DOHH2 (cell line): ENCODE measurements at regions not wholly inside any gene's neighbourhood (a gene's known extent, or its start where the extent isn't known, plus 50 kb on each side); places are given as distances from the start of the nearest gene placed in this dataset.

Experiments used
- H3F3A ChIP-seq: fragments of 200-600 bp; sonication (generic), shearing (Covaris generic); 2 replicates; pipeline ENCODE4 v1.6.0; 2016; ENCODE audit warnings: antibody characterized with exemption, mild to moderate bottlenecking; ENCODE audit not compliant: control insufficient read depth, insufficient read depth
- H3K27ac ChIP-seq: fragments of 200-600 bp; sonication (generic); 2 replicates; pipeline ENCODE4 v1.5.1; 2014; ENCODE audit warnings: low read depth, mild to moderate bottlenecking, low read length, moderate library complexity
- H3K27me3 ChIP-seq: fragments of 200-600 bp; sonication (generic); 2 replicates; pipeline ENCODE4 v1.6.1; 2014; ENCODE audit warnings: mild to moderate bottlenecking, low read length, mixed read lengths; ENCODE audit not compliant: control insufficient read depth
- H3K36me3 ChIP-seq: fragments of 200-600 bp; sonication (generic); 2 replicates; pipeline ENCODE4 v1.6.1; 2014; ENCODE audit warnings: mild to moderate bottlenecking, low read length, moderate library complexity, mixed read lengths; ENCODE audit not compliant: control insufficient read depth
- H3K4me1 ChIP-seq: fragments of 200-600 bp; sonication (generic); 2 replicates; pipeline ENCODE4 v1.6.1; 2014; ENCODE audit warnings: mild to moderate bottlenecking, low read length, mixed read lengths; ENCODE audit not compliant: control insufficient read depth
- H3K4me2 ChIP-seq: fragments of 200-600 bp; sonication (generic); 2 replicates; pipeline ENCODE4 v1.6.0; 2014; ENCODE audit warnings: mild to moderate bottlenecking, low read length, moderate library complexity
- H3K4me3 ChIP-seq: fragments of 200-600 bp; sonication (generic); 2 replicates; pipeline ENCODE4 v1.5.1; 2014; ENCODE audit warnings: mild to moderate bottlenecking, low read length, mixed read lengths
- H3K79me2 ChIP-seq: fragments of 200-600 bp; sonication (generic); 2 replicates; pipeline ENCODE4 v1.6.1; 2014; ENCODE audit warnings: mild to moderate bottlenecking, low read length, mixed read lengths; ENCODE audit not compliant: control insufficient read depth
- H3K9me2 ChIP-seq: fragments of 200-600 bp; sonication (generic); replicated peaks from 2 replicates; pipeline ENCODE4 v1.6.1; 2014; ENCODE audit warnings: mild to moderate bottlenecking, low read length, mixed read lengths; ENCODE audit not compliant: control insufficient read depth
- H3K9me3 ChIP-seq: fragments of 200-600 bp; sonication (generic); 2 replicates; pipeline ENCODE4 v1.6.1; 2014; ENCODE audit warnings: antibody characterized with exemption, low read length, mixed read lengths; ENCODE audit not compliant: control insufficient read depth, insufficient read depth
- H4K20me1 ChIP-seq: fragments of 200-600 bp; sonication (generic); 2 replicates; pipeline ENCODE4 v1.6.0; 2014; ENCODE audit warnings: low read depth, mild to moderate bottlenecking, antibody characterized with exemption, low read length, moderate library complexity; ENCODE audit not compliant: control insufficient read depth, insufficient read depth
- EZH2phosphoT487 ChIP-seq: fragments of 200-600 bp; sonication (generic); IDR thresholded peaks from 2 replicates; pipeline ENCODE4 v1.6.1; 2017; ENCODE audit warnings: borderline replicate concordance, mild to moderate bottlenecking, antibody characterized with exemption, low read length, moderate library complexity, mixed read lengths
- TF ChIP-seq, protein P1 (sequence below): fragments of 200-600 bp; sonication (generic); IDR thresholded peaks from one replicate; pipeline ENCODE4 v1.5.1; 2014; ENCODE audit warnings: antibody characterized with exemption, mild to moderate bottlenecking, low read depth, low read length; ENCODE audit not compliant: poor library complexity, severe bottlenecking

DNA sequence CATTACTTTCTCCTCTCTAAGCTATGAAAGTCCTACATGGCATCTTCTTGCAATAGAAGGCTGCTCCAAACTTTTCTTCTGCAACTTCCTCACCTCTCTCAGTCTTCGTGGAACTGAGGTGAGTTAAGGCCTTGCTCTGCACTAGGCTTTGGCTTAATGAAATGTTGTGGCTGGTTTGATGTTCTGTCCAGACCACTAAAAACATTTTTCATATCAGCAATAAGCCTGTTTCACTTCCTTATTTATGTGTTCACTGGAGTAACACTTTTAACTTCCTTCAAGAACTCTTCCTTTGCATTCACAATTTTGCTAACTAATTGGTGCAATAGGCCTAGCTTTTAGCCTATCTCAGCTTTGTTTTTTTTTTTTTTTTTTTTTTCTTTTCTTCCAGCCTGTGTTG, 335.3 kb upstream of the NECTIN3 start:
- H3K36me3 ChIP-seq = no peaks in the 10 kb centered on the region
- TF ChIP-seq, protein P1, sequence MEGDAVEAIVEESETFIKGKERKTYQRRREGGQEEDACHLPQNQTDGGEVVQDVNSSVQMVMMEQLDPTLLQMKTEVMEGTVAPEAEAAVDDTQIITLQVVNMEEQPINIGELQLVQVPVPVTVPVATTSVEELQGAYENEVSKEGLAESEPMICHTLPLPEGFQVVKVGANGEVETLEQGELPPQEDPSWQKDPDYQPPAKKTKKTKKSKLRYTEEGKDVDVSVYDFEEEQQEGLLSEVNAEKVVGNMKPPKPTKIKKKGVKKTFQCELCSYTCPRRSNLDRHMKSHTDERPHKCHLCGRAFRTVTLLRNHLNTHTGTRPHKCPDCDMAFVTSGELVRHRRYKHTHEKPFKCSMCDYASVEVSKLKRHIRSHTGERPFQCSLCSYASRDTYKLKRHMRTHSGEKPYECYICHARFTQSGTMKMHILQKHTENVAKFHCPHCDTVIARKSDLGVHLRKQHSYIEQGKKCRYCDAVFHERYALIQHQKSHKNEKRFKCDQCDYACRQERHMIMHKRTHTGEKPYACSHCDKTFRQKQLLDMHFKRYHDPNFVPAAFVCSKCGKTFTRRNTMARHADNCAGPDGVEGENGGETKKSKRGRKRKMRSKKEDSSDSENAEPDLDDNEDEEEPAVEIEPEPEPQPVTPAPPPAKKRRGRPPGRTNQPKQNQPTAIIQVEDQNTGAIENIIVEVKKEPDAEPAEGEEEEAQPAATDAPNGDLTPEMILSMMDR = no peak
- TF ChIP-seq EZH2phosphoT487 = no peak
- no peaks in the 10 kb centered on the region for H3K9me2 ChIP-seq
- no peaks in the 10 kb centered on the region for H3K27me3 ChIP-seq
- H3K4me1 ChIP-seq = peaks cover 10% of the 10 kb centered on the region
- H3K4me2 ChIP-seq = no peak overlapping the region
- H3K27ac ChIP-seq = no peak overlapping the region
- H3K4me3 ChIP-seq = no peak overlapping the region
- H3K9me3 ChIP-seq = no peaks in the 10 kb centered on the region
- H3F3A ChIP-seq = no peaks in the 10 kb centered on the region
- no peaks in the 10 kb centered on the region for H3K79me2 ChIP-seq
- no peaks in the 10 kb centered on the region for H4K20me1 ChIP-seq

DNA sequence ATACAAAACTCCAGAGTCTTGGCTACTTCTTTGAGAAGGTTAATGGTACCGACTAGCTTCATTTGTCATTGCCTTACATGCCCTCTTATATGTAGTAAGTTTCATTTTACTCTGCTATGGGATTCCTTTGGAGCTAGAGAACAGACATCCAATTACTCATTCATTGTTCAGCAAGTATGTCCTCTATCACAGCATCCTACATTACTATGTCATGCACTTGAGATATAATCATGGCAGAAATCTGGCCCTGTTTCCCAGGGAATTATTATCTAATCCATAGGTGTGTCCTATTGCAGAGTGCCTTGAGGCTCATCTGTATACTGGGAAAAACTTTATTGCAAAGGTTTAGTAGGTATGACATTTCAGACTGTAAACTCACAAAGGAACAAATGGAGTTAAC, 333.1 kb upstream of the NECTIN3 start:
- no peaks in the 10 kb centered on the region for H3K9me2 ChIP-seq
- H3K4me3 ChIP-seq = no peak overlapping the region
- H3K4me1 ChIP-seq = peaks cover 10% of the 10 kb centered on the region
- no peaks in the 10 kb centered on the region for H4K20me1 ChIP-seq
- TF ChIP-seq, protein P1 = no peak
- TF ChIP-seq EZH2phosphoT487 = no peak
- no peaks in the 10 kb centered on the region for H3K9me3 ChIP-seq
- H3F3A ChIP-seq = no peaks in the 10 kb centered on the region
- H3K36me3 ChIP-seq = no peaks in the 10 kb centered on the region
- no peaks in the 10 kb centered on the region for H3K79me2 ChIP-seq
- H3K27me3 ChIP-seq = no peaks in the 10 kb centered on the region
- H3K4me2 ChIP-seq = no peak overlapping the region
- no peak overlapping the region for H3K27ac ChIP-seq

DNA sequence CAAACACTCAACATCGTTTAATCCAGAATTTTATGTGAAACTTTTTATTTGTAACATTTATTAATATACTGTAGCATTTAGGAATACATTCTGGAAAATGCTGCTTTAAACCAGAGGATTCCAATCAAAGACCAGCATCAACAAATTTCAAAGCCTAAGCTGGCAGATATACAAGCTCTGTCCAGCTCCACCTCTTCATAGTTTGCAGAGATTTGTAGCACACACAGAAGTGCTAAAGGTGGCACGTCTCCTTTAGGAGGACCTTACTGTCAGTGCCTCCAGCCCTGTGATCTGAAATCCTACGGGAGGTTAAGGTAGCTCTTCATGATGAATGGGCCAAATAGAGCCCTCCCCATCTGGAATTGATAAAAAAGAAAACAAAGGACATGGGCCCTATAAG, 329.7 kb upstream of the NECTIN3 start:
- Histone ChIP-seq H4K20me1 (no peaks in the 10 kb centered on the region), H3K4me2 (no peak overlapping the region), H3K27me3 (no peaks in the 10 kb centered on the region), H3K9me2 (no peaks in the 10 kb centered on the region), H3F3A (no peaks in the 10 kb centered on the region), H3K36me3 (no peaks in the 10 kb centered on the region), H3K79me2 (no peaks in the 10 kb centered on the region), H3K4me1 (no peaks in the 10 kb centered on the region), H3K9me3 (no peaks in the 10 kb centered on the region), H3K27ac (no peak overlapping the region), H3K4me3 (no peak overlapping the region)
- TF ChIP-seq EZH2phosphoT487 = no peak

DNA sequence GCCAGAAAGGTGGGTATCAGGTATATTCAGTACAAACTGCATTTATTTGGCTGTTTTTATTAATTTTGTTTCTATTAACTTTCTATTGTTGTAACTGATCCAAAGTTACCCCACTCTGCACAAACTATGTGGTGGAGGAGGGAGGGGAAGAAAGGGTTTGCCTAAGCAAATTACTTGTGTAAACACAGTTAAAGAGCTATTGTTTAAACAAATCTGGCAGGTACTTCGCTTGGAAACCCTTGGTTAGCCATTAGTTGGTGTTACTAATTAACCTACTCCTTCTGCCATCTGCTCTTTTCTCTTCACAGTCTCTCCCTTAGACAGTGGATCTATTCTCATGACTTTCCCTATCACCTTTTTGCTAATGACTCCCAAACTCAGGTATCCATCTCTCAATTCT, 328.4 kb upstream of the NECTIN3 start:
- TF ChIP-seq, protein P1 = no peak
- no peak for TF ChIP-seq EZH2phosphoT487
- Histone ChIP-seq H3F3A (no peaks in the 10 kb centered on the region), H3K27ac (no peak overlapping the region)

More for the DNA sequence above, 328.4 kb upstream of the NECTIN3 start:
- Histone ChIP-seq H3K27me3 (no peaks in the 10 kb centered on the region), H3K4me1 (no peaks in the 10 kb centered on the region), H3K79me2 (no peaks in the 10 kb centered on the region), H3K4me2 (no peak overlapping the region), H4K20me1 (no peaks in the 10 kb centered on the region), H3K4me3 (no peak overlapping the region), H3K36me3 (no peaks in the 10 kb centered on the region), H3K9me2 (no peaks in the 10 kb centered on the region), H3K9me3 (no peaks in the 10 kb centered on the region)
